KOPT-K1 (cell line): ENCODE measurements at regions not wholly inside any gene's neighbourhood (a gene's known extent, or its start where the extent isn't known, plus 50 kb on each side); places are given as distances from the start of the nearest gene placed in this dataset.

Experiments
- H3K27ac ChIP-seq: fragments of 200-600 bp; sonication (generic); 2 replicates; pipeline ENCODE4 v1.5.1; 2016; ENCODE audit warnings: antibody characterized with exemption, mild to moderate bottlenecking, low read depth, low read length; ENCODE audit not compliant: poor library complexity, severe bottlenecking
- H3K36me3 ChIP-seq: fragments of 200-600 bp; sonication (generic); 2 replicates; pipeline ENCODE4 v1.5.1; 2017; ENCODE audit warnings: antibody characterized with exemption, mild to moderate bottlenecking, low read length, moderate library complexity; ENCODE audit not compliant: insufficient read depth
- H3K9me3 ChIP-seq: fragments of 200-600 bp; sonication (generic); 2 replicates; pipeline ENCODE4 v1.5.1; 2017; ENCODE audit warnings: antibody characterized with exemption, low read length, mild to moderate bottlenecking; ENCODE audit not compliant: insufficient read depth, poor library complexity, severe bottlenecking

GRCh38 chr12:75767957-75768356, 256.5 kb upstream of the KRR1 start:
- no peak overlapping the region for H3K27ac ChIP-seq
- no peaks in the 10 kb centered on the region for H3K36me3 ChIP-seq
- no peaks in the 10 kb centered on the region for H3K9me3 ChIP-seq

- Histone ChIP-seq H3K9me3 (no peaks in the 10 kb centered on the region), H3K27ac (no peak overlapping the region)
Observed at GRCh38 chr12:75766263-75767160, 255.1 kb upstream of the KRR1 start.

GRCh38 chr12:75765170-75766059, 254.0 kb upstream of the KRR1 start:
- Histone ChIP-seq H3K9me3 (no peaks in the 10 kb centered on the region), H3K27ac (no peak overlapping the region), H3K36me3 (no peaks in the 10 kb centered on the region)

More at GRCh38 chr12:75766263-75767160, 255.1 kb upstream of the KRR1 start:
- no peaks in the 10 kb centered on the region for H3K36me3 ChIP-seq

- Histone ChIP-seq H3K9me3 (no peaks in the 10 kb centered on the region), H3K27ac (no peak overlapping the region), H3K36me3 (no peaks in the 10 kb centered on the region)
Observed at GRCh38 chr12:75764091-75764841, 252.9 kb upstream of the KRR1 start.

- Histone ChIP-seq H3K9me3 (no peaks in the 10 kb centered on the region), H3K27ac (no peak overlapping the region), H3K36me3 (no peaks in the 10 kb centered on the region)
Observed at GRCh38 chr12:75760573-75761294, 249.3 kb upstream of the KRR1 start.

GRCh38 chr12:75759842-75760572, 248.6 kb upstream of the KRR1 start:
- H3K9me3 ChIP-seq = no peaks in the 10 kb centered on the region
- H3K36me3 ChIP-seq = no peaks in the 10 kb centered on the region
- H3K27ac ChIP-seq = no peak overlapping the region

- H3K27ac ChIP-seq = no peak overlapping the region
- no peaks in the 10 kb centered on the region for H3K9me3 ChIP-seq
- H3K36me3 ChIP-seq = no peaks in the 10 kb centered on the region
Observed at GRCh38 chr12:75759196-75759595, 247.8 kb upstream of the KRR1 start.

GRCh38 chr12:75756771-75757170, 245.4 kb upstream of the KRR1 start:
- Histone ChIP-seq H3K9me3 (no peaks in the 10 kb centered on the region), H3K27ac (no peak overlapping the region), H3K36me3 (no peaks in the 10 kb centered on the region)

GRCh38 chr12:75756111-75756510, 244.7 kb upstream of the KRR1 start:
- no peaks in the 10 kb centered on the region for H3K9me3 ChIP-seq
- no peak overlapping the region for H3K27ac ChIP-seq

GRCh38 chr12:75754698-75755097, 243.3 kb upstream of the KRR1 start:
- no peaks in the 10 kb centered on the region for H3K36me3 ChIP-seq
- no peak overlapping the region for H3K27ac ChIP-seq

More at GRCh38 chr12:75756111-75756510, 244.7 kb upstream of the KRR1 start:
- H3K36me3 ChIP-seq = no peaks in the 10 kb centered on the region

GRCh38 chr12:75754141-75754540, 242.7 kb upstream of the KRR1 start:
- Histone ChIP-seq H3K36me3 (no peaks in the 10 kb centered on the region), H3K9me3 (no peaks in the 10 kb centered on the region), H3K27ac (no peak overlapping the region)

More at GRCh38 chr12:75754698-75755097, 243.3 kb upstream of the KRR1 start:
- no peaks in the 10 kb centered on the region for H3K9me3 ChIP-seq

- Histone ChIP-seq H3K36me3 (no peaks in the 10 kb centered on the region), H3K9me3 (no peaks in the 10 kb centered on the region), H3K27ac (no peak overlapping the region)
Observed at GRCh38 chr12:75751769-75752471, 240.5 kb upstream of the KRR1 start.

- H3K36me3 ChIP-seq = no peaks in the 10 kb centered on the region
- H3K9me3 ChIP-seq = no peaks in the 10 kb centered on the region
- no peak overlapping the region for H3K27ac ChIP-seq
Observed at GRCh38 chr12:75750716-75751306, 239.4 kb upstream of the KRR1 start.
